GM18858 (cell line): ENCODE measurements at regions not wholly inside any gene's neighbourhood (a gene's known extent, or its start where the extent isn't known, plus 50 kb on each side); places are given as distances from the start of the nearest gene placed in this dataset.

Experiments
- ATAC-seq: cut with Tn5 transposase; IDR thresholded peaks from one replicate; pipeline ENCODE4 v1.9.1; 2021; ENCODE audit not compliant: unreplicated experiment

GRCh38 chr5:72035831-72036230 is 71.4 kb upstream of the MAP1B start:
- ATAC-seq = no peak

- ATAC-seq = no peak
Measured at GRCh38 chr5:72036951-72037350, 70.3 kb upstream of the MAP1B start.

- ATAC-seq = no peak
Measured at GRCh38 chr5:72040513-72040912, 66.8 kb upstream of the MAP1B start.

- no peak for ATAC-seq
Measured at GRCh38 chr5:72041654-72042053, 65.6 kb upstream of the MAP1B start.

GRCh38 chr5:72042097-72042496 is 65.2 kb upstream of the MAP1B start:
- ATAC-seq = no peak

- no peak for ATAC-seq
Measured at GRCh38 chr5:72045692-72046091, 61.6 kb upstream of the MAP1B start.

GRCh38 chr5:72046106-72046505 is 61.2 kb upstream of the MAP1B start:
- no peak for ATAC-seq

- no peak for ATAC-seq
Measured at GRCh38 chr5:72055636-72056035, 51.6 kb upstream of the MAP1B start.
